DND-41 (cell line): ENCODE measurements at regions not wholly inside any gene's neighbourhood (a gene's known extent, or its start where the extent isn't known, plus 50 kb on each side); places are given as distances from the start of the nearest gene placed in this dataset.

Source experiments
- ATAC-seq: fragments of 200-7000 bp; cut with Tn5 transposase; 3 replicates; pipeline ENCODE4 v1.9.1; 2021; ENCODE audit warnings: low read depth; ENCODE audit not compliant: insufficient read depth
- DNase-seq: peaks from one replicate; pipeline ENCODE4 v3.0.0-alpha.2; 2020
- H2AFZ ChIP-seq: 2 replicates; pipeline ENCODE4 v1.6.0; 2012; ENCODE audit warnings: low read depth, low read length
- H3K27ac ChIP-seq: 2 replicates; pipeline ENCODE4 v1.5.1; 2012; ENCODE audit warnings: low read length, inconsistent platforms
- H3K27me3 ChIP-seq: fragments of 200-600 bp; sonication (generic); 2 replicates; pipeline ENCODE4 v1.6.0; 2012; ENCODE audit warnings: low read length, mild to moderate bottlenecking, inconsistent platforms; ENCODE audit not compliant: insufficient read depth, poor library complexity
- H3K36me3 ChIP-seq: 2 replicates; pipeline ENCODE4 v1.5.1; 2012; ENCODE audit warnings: low read length, inconsistent platforms; ENCODE audit not compliant: insufficient read depth
- H3K4me1 ChIP-seq: 2 replicates; pipeline ENCODE4 v1.5.1; 2012; ENCODE audit warnings: mild to moderate bottlenecking, low read length; ENCODE audit not compliant: insufficient read depth
- H3K4me2 ChIP-seq: 2 replicates; pipeline ENCODE4 v1.6.0; 2012; ENCODE audit warnings: mild to moderate bottlenecking, moderate library complexity, low read length, inconsistent platforms; ENCODE audit not compliant: insufficient read depth
- H3K4me3 ChIP-seq, 2 experiments: fragments of 200-600 bp in 1 of 2; shearing (Covaris generic) in 1 of 2; 2 replicates each; pipeline ENCODE4 v1.5.1; 2012 to 2016; ENCODE audit warnings: inconsistent platforms in 2 of 2, low read length in 2 of 2, mild to moderate bottlenecking in 2 of 2, low read depth in 1 of 2, moderate library complexity in 1 of 2
- H3K79me2 ChIP-seq: 2 replicates; pipeline ENCODE4 v1.6.0; 2012; ENCODE audit warnings: low read length, inconsistent platforms; ENCODE audit not compliant: insufficient read depth
- H3K9ac ChIP-seq: 2 replicates; pipeline ENCODE4 v1.6.0; 2012; ENCODE audit warnings: low read depth, mild to moderate bottlenecking, inconsistent platforms, low read length, moderate library complexity
- H3K9me3 ChIP-seq: 2 replicates; pipeline ENCODE4 v1.5.1; 2012; ENCODE audit warnings: low read length, moderate library complexity, mild to moderate bottlenecking, inconsistent platforms; ENCODE audit not compliant: insufficient read depth, severe bottlenecking
- H4K20me1 ChIP-seq: 2 replicates; pipeline ENCODE4 v1.6.0; 2012; ENCODE audit warnings: low read length; ENCODE audit not compliant: insufficient read depth
- CTCF ChIP-seq: IDR thresholded peaks from 2 replicates; pipeline ENCODE4 v1.5.1; 2012; ENCODE audit warnings: borderline replicate concordance, low read length, moderate library complexity, mild to moderate bottlenecking; ENCODE audit not compliant: poor library complexity, severe bottlenecking; ENCODE audit errors: extremely low read depth
- EZH2 ChIP-seq: IDR thresholded peaks from 3 replicates; pipeline ENCODE4 v1.6.1; 2012; ENCODE audit warnings: borderline replicate concordance, low read depth, mild to moderate bottlenecking, moderate library complexity, low read length, inconsistent platforms; ENCODE audit not compliant: severe bottlenecking

GRCh38 chr14:79965896-79966295 lies 245.4 kb downstream of the DIO2 start:
- no peak overlapping the region for H3K4me2 ChIP-seq
- H3K4me3 ChIP-seq, result no peak overlapping the region
- no peak for TF ChIP-seq EZH2
- no peak for TF ChIP-seq CTCF

GRCh38 chr14:79961197-79961596 lies 250.1 kb downstream of the DIO2 start:
- ATAC-seq, result no peak
- no peaks in the 10 kb centered on the region for H3K36me3 ChIP-seq
- H3K4me2 ChIP-seq, result no peak overlapping the region
- H3K4me3 ChIP-seq, result no peak overlapping the region
- H3K27ac ChIP-seq, result no peak overlapping the region
- H4K20me1 ChIP-seq, result no peaks in the 10 kb centered on the region
- no peaks in the 10 kb centered on the region for H3K4me1 ChIP-seq
- no peak overlapping the region for H2AFZ ChIP-seq
- TF ChIP-seq CTCF, result no peak
- TF ChIP-seq EZH2, result no peak
- H3K79me2 ChIP-seq, result no peaks in the 10 kb centered on the region
- no peak overlapping the region for H3K9ac ChIP-seq
- DNase-seq, result no peak
- H3K27me3 ChIP-seq, result no peaks in the 10 kb centered on the region
- no peaks in the 10 kb centered on the region for H3K9me3 ChIP-seq

More at GRCh38 chr14:79965896-79966295, 245.4 kb downstream of the DIO2 start:
- no peaks in the 10 kb centered on the region for H3K79me2 ChIP-seq
- no peak for ATAC-seq
- no peaks in the 10 kb centered on the region for H3K27me3 ChIP-seq
- no peaks in the 10 kb centered on the region for H3K36me3 ChIP-seq
- no peaks in the 10 kb centered on the region for H4K20me1 ChIP-seq
- H3K9me3 ChIP-seq, result no peaks in the 10 kb centered on the region
- H3K4me1 ChIP-seq, result no peaks in the 10 kb centered on the region
- no peak for DNase-seq
- no peak overlapping the region for H3K9ac ChIP-seq
- no peak overlapping the region for H2AFZ ChIP-seq
- H3K27ac ChIP-seq, result no peak overlapping the region

GRCh38 chr14:79960288-79960687 lies 251.0 kb downstream of the DIO2 start:
- Histone ChIP-seq H3K4me2 (no peak overlapping the region), H3K4me1 (no peaks in the 10 kb centered on the region), H3K36me3 (no peaks in the 10 kb centered on the region), H2AFZ (no peak overlapping the region), H3K9me3 (peaks cover 4% of the 10 kb centered on the region), H3K9ac (no peak overlapping the region), H3K27me3 (no peaks in the 10 kb centered on the region), H3K27ac (no peak overlapping the region), H3K79me2 (no peaks in the 10 kb centered on the region), H3K4me3 (no peak overlapping the region), H4K20me1 (no peaks in the 10 kb centered on the region)
- DNase-seq (no peak), ATAC-seq (no peak)
- TF ChIP-seq CTCF (no peak), EZH2 (no peak)

GRCh38 chr14:79951572-79951971 lies 259.7 kb downstream of the DIO2 start:
- H4K20me1 ChIP-seq, result no peaks in the 10 kb centered on the region
- no peak overlapping the region for H3K27ac ChIP-seq
- H3K4me3 ChIP-seq, result no peak overlapping the region
- no peak for DNase-seq
- H3K9me3 ChIP-seq, result peaks cover 10% of the 10 kb centered on the region
- H3K79me2 ChIP-seq, result no peaks in the 10 kb centered on the region
- no peaks in the 10 kb centered on the region for H3K27me3 ChIP-seq
- no peak overlapping the region for H3K4me2 ChIP-seq
- no peaks in the 10 kb centered on the region for H3K36me3 ChIP-seq
- ATAC-seq, result no peak
- H3K4me1 ChIP-seq, result no peaks in the 10 kb centered on the region
- no peak overlapping the region for H3K9ac ChIP-seq
- H2AFZ ChIP-seq, result no peak overlapping the region
- TF ChIP-seq EZH2 (no peak), CTCF (no peak)
